Activated CD4-positive, alpha-beta T cell treated with anti-CD3 and anti-CD28 coated beads, Interleukin-2, amount 50 U/mL, for 16 hours (primary cell): ENCODE measurements at regions not wholly inside any gene's neighbourhood (a gene's known extent, or its start where the extent isn't known, plus 50 kb on each side); places are given as distances from the start of the nearest gene placed in this dataset.

Source experiments
- DNase-seq: peaks from one replicate; pipeline ENCODE4 v3.0.0-alpha.2; 2020

GRCh38 chr7:41207141-41207540 lies 495.7 kb downstream of the INHBA start:
- DNase-seq, result no peak

DNA sequence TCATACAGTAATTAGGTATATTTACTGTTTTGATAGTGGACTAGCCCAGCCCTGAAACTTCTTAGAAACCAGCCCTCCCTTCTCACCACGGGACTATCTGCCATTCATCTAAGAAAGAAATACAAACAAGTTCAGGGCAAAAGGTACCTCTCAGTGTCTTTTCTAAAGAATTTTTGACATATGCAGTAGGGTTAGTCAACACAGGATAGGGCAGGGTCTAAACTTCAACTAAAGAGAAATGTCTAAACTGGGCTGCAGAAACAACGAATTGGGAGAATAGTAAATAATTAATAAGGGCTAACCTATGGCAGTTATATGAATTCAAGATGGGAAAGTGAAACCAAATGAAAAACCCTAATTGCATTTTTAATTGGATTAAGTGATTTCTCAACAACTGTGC lies 496.6 kb downstream of the INHBA start:
- no peak for DNase-seq

DNA sequence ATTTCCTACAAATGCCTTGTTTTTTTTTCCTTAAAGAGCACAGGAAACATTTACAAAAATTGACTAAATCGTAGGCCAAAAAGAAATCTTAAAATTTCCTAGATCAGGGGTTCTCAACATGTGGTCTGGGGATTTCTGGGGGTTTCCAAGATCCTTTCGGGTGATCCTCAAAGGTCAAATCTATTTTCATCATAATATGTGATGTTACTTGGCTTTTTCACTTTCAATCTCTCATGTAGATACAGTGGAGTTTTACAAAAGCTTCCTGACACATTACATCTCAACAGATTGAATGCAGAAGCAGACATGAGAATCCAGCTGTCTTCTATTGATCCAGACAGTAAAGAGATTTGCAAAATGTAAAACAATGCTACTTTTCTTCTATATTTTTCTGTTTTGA lies 497.3 kb downstream of the INHBA start:
- no peak for DNase-seq

DNA sequence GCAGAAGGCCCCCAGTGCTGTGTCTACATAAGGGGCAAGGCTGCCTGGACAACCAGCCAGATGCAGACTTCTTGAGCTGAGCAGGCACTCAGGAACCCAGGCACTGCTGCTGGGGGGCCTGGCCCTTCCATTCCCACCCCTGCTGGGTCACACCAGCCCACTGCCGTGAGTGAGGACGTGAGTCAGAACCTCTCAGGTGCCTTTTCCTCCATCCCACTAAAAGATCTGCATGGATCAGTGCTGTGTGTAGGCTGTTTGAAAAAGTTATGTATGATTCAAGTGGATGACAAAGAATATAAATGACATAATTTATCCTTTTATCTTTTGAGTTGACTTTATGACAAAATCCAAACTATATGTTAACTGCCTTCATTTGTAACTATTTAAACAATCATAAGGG lies 499.3 kb downstream of the INHBA start:
- DNase-seq, result no peak

- no peak for DNase-seq
Measured at GRCh38 chr7:41201021-41201420, 501.9 kb downstream of the INHBA start.

GRCh38 chr7:41199136-41199535 lies 503.8 kb downstream of the INHBA start:
- DNase-seq, result no peak

DNA sequence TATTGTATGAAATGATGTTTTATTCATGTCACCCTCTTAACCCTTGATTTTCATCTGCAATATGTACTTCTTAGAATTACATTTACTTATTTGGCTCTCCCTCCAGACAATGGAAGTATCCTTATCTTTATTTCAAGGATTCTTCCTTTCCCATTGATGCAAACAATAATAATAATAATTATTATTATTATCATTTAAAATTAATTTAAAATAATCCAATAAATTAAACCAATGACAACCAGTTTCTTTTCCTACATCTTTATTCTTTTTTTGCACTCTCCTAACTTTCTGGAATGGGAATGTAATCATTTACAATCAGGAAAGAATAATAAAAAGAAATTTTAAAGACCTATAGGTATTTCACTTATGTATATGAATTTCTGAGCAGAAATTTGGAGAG lies 504.4 kb downstream of the INHBA start:
- DNase-seq, result no peak

DNA sequence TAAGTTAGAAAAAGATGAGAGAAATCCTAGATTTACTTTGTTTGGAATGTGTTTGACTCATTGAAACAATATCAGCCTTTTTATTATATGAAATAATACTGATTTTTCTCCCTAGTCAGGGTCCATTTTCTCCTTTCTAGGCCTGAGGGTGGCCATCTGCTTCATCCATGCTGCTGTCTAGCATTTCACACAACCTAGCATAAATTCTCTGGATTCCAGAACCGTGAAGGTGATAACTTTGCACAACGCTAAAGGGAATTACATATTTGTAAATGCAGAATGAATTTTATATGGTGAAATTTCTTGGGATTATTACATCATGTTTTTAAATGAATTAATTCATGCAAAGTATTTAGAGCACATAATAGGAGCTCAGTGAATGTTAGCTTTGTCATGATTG lies 505.1 kb downstream of the INHBA start:
- DNase-seq, result no peak

GRCh38 chr7:41193738-41194282 lies 509.1 kb downstream of the INHBA start:
- no peak for DNase-seq

DNA sequence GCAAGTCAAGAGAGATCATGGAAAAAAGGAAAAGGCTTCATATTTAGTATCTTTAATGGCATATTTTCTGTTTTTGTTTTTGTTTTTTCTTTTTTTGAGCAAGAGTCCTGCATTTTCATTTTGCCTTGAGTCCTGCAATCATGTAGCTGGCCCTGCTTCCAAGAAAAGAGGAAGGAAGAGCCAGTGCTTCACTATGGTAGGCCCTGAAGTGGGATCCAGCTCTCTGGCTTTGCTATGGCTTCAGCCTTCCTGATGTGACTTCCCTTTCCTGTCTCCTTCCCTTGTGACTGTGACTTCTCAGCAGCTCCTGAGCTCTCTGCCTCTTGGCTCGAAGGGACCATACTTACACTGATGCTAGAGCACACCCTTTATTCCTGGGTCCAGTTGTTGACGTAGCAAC lies 512.3 kb downstream of the INHBA start:
- no peak for DNase-seq

DNA sequence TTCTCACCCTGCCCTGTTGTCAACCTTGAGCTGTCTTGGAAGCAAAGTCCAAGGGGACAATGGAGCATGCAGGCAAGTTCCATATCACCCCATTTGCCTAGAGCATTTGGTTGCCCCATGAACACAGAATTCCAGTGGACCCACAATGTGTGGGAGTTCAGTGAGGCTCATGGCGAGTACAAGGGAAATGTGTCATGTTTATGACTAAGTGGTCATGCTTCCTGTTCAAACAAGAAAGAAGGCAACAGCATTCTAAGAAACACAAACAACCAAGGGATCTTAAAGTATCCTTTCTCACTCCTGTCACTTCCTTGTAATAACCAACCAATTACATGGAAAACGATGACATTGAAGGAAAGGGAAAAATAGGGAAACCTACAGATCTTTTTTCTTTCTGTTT lies 513.0 kb downstream of the INHBA start:
- no peak for DNase-seq

GRCh38 chr7:41188163-41189130 lies 514.4 kb downstream of the INHBA start:
- no peak for DNase-seq

- DNase-seq, result no peak
Measured at GRCh38 chr7:41187322-41187721, 515.6 kb downstream of the INHBA start.

- no peak for DNase-seq
Measured at GRCh38 chr7:41185851-41186250, 517.0 kb downstream of the INHBA start.

GRCh38 chr7:41183741-41184140 lies 519.1 kb downstream of the INHBA start:
- no peak for DNase-seq

DNA sequence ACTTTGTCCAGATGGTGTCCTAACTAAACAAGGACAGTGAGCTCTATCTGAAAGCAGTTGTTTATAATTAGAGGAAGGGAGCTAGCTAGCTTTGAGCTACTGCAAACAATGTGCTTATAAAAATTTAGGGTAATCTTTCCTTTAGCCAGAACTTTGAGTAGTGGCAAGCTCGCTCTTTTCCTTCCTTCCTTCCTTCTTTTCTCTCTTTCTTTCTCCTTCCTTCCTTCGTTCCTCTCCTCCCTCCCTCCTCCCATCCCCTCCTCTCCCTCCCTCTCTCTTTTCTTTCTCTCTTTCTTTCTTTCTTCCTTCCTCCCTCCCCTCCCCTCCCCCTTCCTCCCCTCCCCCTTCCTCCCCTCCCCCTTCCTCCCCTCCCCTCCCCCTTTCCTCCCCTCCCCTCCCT lies 520.1 kb downstream of the INHBA start:
- no peak for DNase-seq

GRCh38 chr7:41175435-41175834 lies 527.5 kb downstream of the INHBA start:
- DNase-seq, result no peak

GRCh38 chr7:41174521-41174920 lies 528.4 kb downstream of the INHBA start:
- DNase-seq, result no peak

DNA sequence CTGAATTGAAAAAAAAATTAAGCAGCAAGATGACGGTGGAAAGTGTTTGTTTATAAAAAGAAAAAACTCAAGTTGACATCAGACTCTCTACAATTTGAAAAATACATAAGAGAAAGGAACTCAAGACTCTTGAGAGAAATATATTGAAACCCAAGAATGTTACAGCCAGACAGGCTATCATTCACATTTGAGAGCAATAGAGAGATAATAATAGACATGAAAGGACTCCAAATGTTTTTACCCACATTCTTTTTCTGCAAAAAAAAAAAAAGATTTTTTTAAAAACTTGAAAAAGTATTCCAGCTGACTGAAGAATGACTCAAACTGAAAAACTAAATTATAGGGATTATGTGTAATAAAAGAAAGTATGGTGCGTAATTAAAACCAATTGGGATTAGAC lies 532.4 kb downstream of the INHBA start:
- DNase-seq, result no peak

- no peak for DNase-seq
Measured at GRCh38 chr7:41169317-41169716, 533.6 kb downstream of the INHBA start.

DNA sequence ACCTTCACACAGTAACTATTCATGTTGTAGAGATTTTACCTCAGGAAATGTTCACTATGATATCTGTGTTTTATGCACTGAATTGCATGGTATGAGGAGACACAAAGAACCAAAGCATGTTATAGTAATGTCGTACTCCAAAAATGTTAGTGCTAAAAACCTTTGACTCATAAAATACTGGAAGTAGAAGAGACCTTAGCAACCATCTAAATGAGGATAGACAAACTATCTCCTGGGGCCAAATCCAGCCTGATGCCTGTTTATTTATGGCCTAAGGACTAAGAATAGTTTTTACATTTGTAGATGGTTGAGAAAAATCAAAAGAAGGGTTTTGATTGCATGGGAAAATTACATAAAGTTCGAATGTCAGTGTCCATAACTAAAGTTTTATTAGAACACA lies 535.1 kb downstream of the INHBA start:
- no peak for DNase-seq

- DNase-seq, result no peak
Measured at GRCh38 chr7:41164440-41164839, 538.5 kb downstream of the INHBA start.

DNA sequence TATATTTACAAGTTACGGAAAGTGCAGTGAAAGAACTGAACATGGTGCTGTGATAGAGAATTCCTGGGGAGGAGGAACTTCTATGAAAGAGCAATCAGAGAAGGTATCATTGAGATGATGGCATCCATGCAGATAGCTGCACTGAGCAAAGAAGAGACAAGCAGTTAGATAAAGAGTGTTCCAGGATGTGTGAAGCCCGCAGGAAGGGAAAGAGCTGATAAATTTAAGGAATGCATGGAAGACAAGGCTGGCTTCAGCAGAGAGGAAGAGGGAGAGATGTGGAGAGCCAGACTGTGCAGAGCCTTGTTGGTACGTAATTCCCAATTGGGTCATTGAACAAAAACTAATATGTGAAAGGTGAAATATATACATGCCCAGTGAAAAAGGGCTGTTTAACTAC lies 538.9 kb downstream of the INHBA start:
- DNase-seq, result no peak

DNA sequence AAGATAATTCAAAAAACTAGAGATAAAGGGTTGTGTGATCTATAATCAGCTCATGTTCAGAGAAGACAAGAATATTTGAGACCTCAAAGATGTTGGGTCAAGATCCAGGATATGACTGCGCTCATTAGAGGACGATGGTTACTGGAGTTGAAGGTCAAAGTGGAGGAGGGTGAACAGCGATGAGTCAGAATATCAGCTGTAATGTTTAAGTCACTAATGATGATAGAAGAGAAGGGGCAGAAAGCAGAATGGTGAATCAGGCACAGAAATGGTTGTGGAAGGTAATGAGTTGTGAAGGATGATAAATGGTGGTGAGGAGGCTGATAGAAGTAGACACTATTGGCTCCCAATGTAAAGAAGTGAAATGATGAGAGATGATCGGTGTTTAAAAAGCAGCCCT lies 540.3 kb downstream of the INHBA start:
- DNase-seq, result no peak
